Endothelial cell of umbilical vein (primary cell): ENCODE measurements at regions not wholly inside any gene's neighbourhood (a gene's known extent, or its start where the extent isn't known, plus 50 kb on each side); places are given as distances from the start of the nearest gene placed in this dataset.

Source experiments
- BruUV-seq: library from RNA; stranded (reverse); fragments of 400-500 nt; replicated peaks from 2 replicates; lab custom pipeline; 2021; lab: Mats Ljungman, UMichigan
- CTCF ChIA-PET: fragments of 300-600, 350-600 bp; sonication (Branson Sonifier 250); formaldehyde crosslinking; loops from one replicate; lab custom pipeline; 2021; ENCODE audit warnings: antibody characterized with exemption, inconsistent platforms; lab: Charles Lee
- POLR2A ChIA-PET: fragments of 300-600, 350-600 bp; sonication (Branson Sonifier 250); formaldehyde crosslinking; loops from one replicate; lab custom pipeline; 2021; ENCODE audit warnings: antibody characterized with exemption, inconsistent platforms; lab: Charles Lee
- DNase-seq: peaks from one replicate; pipeline ENCODE4 v3.0.0-alpha.2; 2011; ENCODE audit warnings: low read depth, low spot score
- FAIRE-seq: peaks from 2 replicates; lab custom pipeline; 2011; peaks lifted over from hg19 to GRCh38; lab: Jason Lieb, UNC
- H2AFZ ChIP-seq: 2 replicates; pipeline ENCODE4 v1.6.0; 2012; ENCODE audit warnings: low read depth, low read length, control low read depth, inconsistent platforms
- H3K27ac ChIP-seq: 2 replicates; pipeline ENCODE4 v1.5.1; 2011; ENCODE audit warnings: low read depth, mild to moderate bottlenecking, control low read depth, low read length, moderate library complexity; ENCODE audit not compliant: insufficient read depth
- H3K27me3 ChIP-seq, 2 experiments: 2 replicates each; pipeline versions ENCODE4 v1.6.0 to v1.6.1; 2011; ENCODE audit warnings: low read length in 2 of 2, mixed read lengths in 1 of 2; ENCODE audit not compliant: control insufficient read depth in 2 of 2, insufficient read depth in 2 of 2
- H3K36me3 ChIP-seq, 2 experiments: 2 replicates in 1 of 2; 3 replicates in 1 of 2; pipeline ENCODE4 v1.5.1; 2011; ENCODE audit warnings: low read length in 2 of 2, mild to moderate bottlenecking in 1 of 2, moderate library complexity in 1 of 2; ENCODE audit not compliant: control insufficient read depth in 2 of 2, insufficient read depth in 2 of 2; ENCODE audit errors: extremely low read depth in 1 of 2
- H3K4me1 ChIP-seq: 3 replicates; pipeline ENCODE4 v1.5.1; 2011; ENCODE audit warnings: mild to moderate bottlenecking, low read length; ENCODE audit not compliant: control insufficient read depth, insufficient read depth; ENCODE audit errors: extremely low read depth
- H3K4me2 ChIP-seq: 2 replicates; pipeline ENCODE4 v1.6.1; 2011; ENCODE audit warnings: low read length, control low read depth, mixed read lengths; ENCODE audit not compliant: insufficient read depth
- H3K4me3 ChIP-seq, 3 experiments: fragments of 200-600 bp in 1 of 3; sonication (generic), shearing (Covaris generic) in 1 of 3; replicated peaks in 1 of 3; 2 replicates each; pipeline ENCODE4 v1.5.1; 2011 to 2016; ENCODE audit warnings: control low read depth in 3 of 3, low read length in 3 of 3, mild to moderate bottlenecking in 2 of 3, inconsistent platforms in 1 of 3, low read depth in 1 of 3, moderate library complexity in 1 of 3; ENCODE audit not compliant: insufficient read depth in 1 of 3
- H3K79me2 ChIP-seq: 2 replicates; pipeline ENCODE4 v1.6.0; 2012; ENCODE audit warnings: low read length, inconsistent platforms; ENCODE audit not compliant: control insufficient read depth, insufficient read depth
- H3K9ac ChIP-seq: replicated peaks from 2 replicates; pipeline ENCODE3; 2011; ENCODE audit warnings: low read length, control low read depth; ENCODE audit not compliant: insufficient read depth; ENCODE audit errors: extremely low read depth
- H3K9me1 ChIP-seq: replicated peaks from 3 replicates; pipeline ENCODE4 v1.6.0; 2011; ENCODE audit warnings: mild to moderate bottlenecking, low read length; ENCODE audit not compliant: control insufficient read depth, insufficient read depth; ENCODE audit errors: extremely low read depth
- H3K9me3 ChIP-seq: replicated peaks from 2 replicates; pipeline ENCODE4 v1.5.1; 2012; ENCODE audit warnings: low read length, inconsistent platforms; ENCODE audit not compliant: control insufficient read depth, insufficient read depth
- H4K20me1 ChIP-seq: replicated peaks from 2 replicates; pipeline ENCODE3; 2011; ENCODE audit warnings: mild to moderate bottlenecking, low read length; ENCODE audit not compliant: control insufficient read depth, insufficient read depth; ENCODE audit errors: extremely low read depth
- CTCF ChIP-seq, 2 donors: IDR thresholded peaks; 1 replicate in 1 of 2; 2 replicates in 1 of 2; pipeline ENCODE4 v1.5.1; 2011; ENCODE audit warnings: low read length in 2 of 2, mild to moderate bottlenecking in 2 of 2, moderate library complexity in 2 of 2, control low read depth in 1 of 2, inconsistent platforms in 1 of 2, low read depth in 1 of 2; ENCODE audit not compliant: insufficient read depth in 1 of 2; ENCODE audit errors: extremely low read depth in 1 of 2
- EZH2 ChIP-seq: IDR thresholded peaks from 2 replicates; pipeline ENCODE4 v1.6.1; 2012; ENCODE audit warnings: borderline replicate concordance, low read depth, mild to moderate bottlenecking, moderate library complexity, low read length, inconsistent platforms; ENCODE audit not compliant: severe bottlenecking
- FOS ChIP-seq: IDR thresholded peaks from 2 replicates; pipeline ENCODE4 v1.6.1; 2011; ENCODE audit warnings: mild to moderate bottlenecking, low read length, moderate library complexity, borderline replicate concordance; ENCODE audit not compliant: insufficient read depth
- GATA2 ChIP-seq: IDR thresholded peaks from 2 replicates; pipeline ENCODE4 v1.7.0; 2011; ENCODE audit warnings: low read depth, mild to moderate bottlenecking, moderate library complexity, mixed read lengths, low read length; ENCODE audit not compliant: insufficient read length, insufficient read depth
- JUN ChIP-seq: IDR thresholded peaks from 2 replicates; pipeline ENCODE4 v1.6.1; 2011; ENCODE audit warnings: borderline replicate concordance, low read depth; ENCODE audit not compliant: insufficient read length, insufficient read depth
- MAX ChIP-seq: IDR thresholded peaks from 2 replicates; pipeline ENCODE4 v1.6.1; 2011; ENCODE audit not compliant: insufficient read depth, insufficient read length
- MYC ChIP-seq: IDR thresholded peaks from one replicate; pipeline ENCODE4 v1.6.1; 2011; ENCODE audit warnings: mild to moderate bottlenecking, low read depth, low read length
- POLR2A ChIP-seq: IDR thresholded peaks from 2 replicates; pipeline ENCODE4 v1.6.1; 2012; ENCODE audit warnings: low read depth, mild to moderate bottlenecking, control low read depth, low read length
- POLR2AphosphoS5 ChIP-seq: IDR thresholded peaks from 2 replicates; pipeline ENCODE4 v1.6.1; 2012; ENCODE audit warnings: low read depth, mild to moderate bottlenecking, control low read depth, low read length, moderate library complexity; ENCODE audit not compliant: insufficient read depth
- dilution Hi-C: fragments of 300-500 bp; cut with MboI; formaldehyde crosslinking; loops from one replicate; pipeline ENCODE4 v1.15.0; 2019; ENCODE audit warnings: low sequenced_read_pairs; ENCODE audit not compliant: extremely low pct_ligation_motif_present
- intact Hi-C: fragments of 100-400 bp; cut with micrococcal nuclease; formaldehyde crosslinking; loops from one replicate; pipeline ENCODE4 v1.10.0; 2022

GRCh38 chr1:239831577-239832355 lies 259.9 kb upstream of the FMN2 start:
- Histone ChIP-seq H3K9ac (no peak overlapping the region), H3K4me3 (no peak overlapping the region), H3K27me3 (no peaks in the 10 kb centered on the region), H3K36me3 (no peaks in the 10 kb centered on the region), H2AFZ (no peak overlapping the region), H3K4me2 (no peak overlapping the region), H4K20me1 (no peaks in the 10 kb centered on the region), H3K9me1 (no peaks in the 10 kb centered on the region), H3K27ac (no peak overlapping the region), H3K79me2 (no peaks in the 10 kb centered on the region), H3K9me3 (no peaks in the 10 kb centered on the region), H3K4me1 (no peaks in the 10 kb centered on the region)
- intact Hi-C loops: no loop called here
- BruUV-seq: no TSS peak
- no peak for TF ChIP-seq CTCF (IDR thresholded peaks at IDR 0.05; ENCODE audit: extremely low read depth in 1 of 2, insufficient read depth in 1 of 2, low read depth in 1 of 2, low read length in 2 of 2)
- CTCF ChIA-PET: interaction anchor here (1.5 kb wide), 1 partner anchor 66 kb away, joined by 3 read pairs; no protein-coding TSS in a partner anchor
- FAIRE-seq: no peak
- dilution Hi-C loops: no loop called here
- POLR2A ChIA-PET: no interaction called here
- no peak for DNase-seq

GRCh38 chr1:239833723-239834122 lies 258.0 kb upstream of the FMN2 start:
- Histone ChIP-seq H3K27ac (no peak overlapping the region), H3K4me1 (no peaks in the 10 kb centered on the region), H3K4me2 (no peak overlapping the region), H3K9ac (no peak overlapping the region), H4K20me1 (no peaks in the 10 kb centered on the region), H3K79me2 (no peaks in the 10 kb centered on the region), H3K27me3 (no peaks in the 10 kb centered on the region), H2AFZ (no peak overlapping the region), H3K9me3 (no peaks in the 10 kb centered on the region), H3K4me3 (no peak overlapping the region), H3K36me3 (no peaks in the 10 kb centered on the region), H3K9me1 (no peaks in the 10 kb centered on the region)
- BruUV-seq: no TSS peak
- CTCF ChIA-PET: no interaction called here
- intact Hi-C loops (no loop called here), dilution Hi-C loops (no loop called here)
- TF ChIP-seq POLR2A (no peak), CTCF (IDR thresholded peaks at IDR 0.05; ENCODE audit: extremely low read depth in 1 of 2, insufficient read depth in 1 of 2, low read depth in 1 of 2, low read length in 2 of 2) (no peak), POLR2AphosphoS5 (no peak), EZH2 (no peak), MYC (no peak), JUN (no peak), FOS (no peak), MAX (no peak), GATA2 (no peak)
- no peak for DNase-seq
- POLR2A ChIA-PET: no interaction called here
- no peak for FAIRE-seq
